GM19351 (cell line): ENCODE measurements at regions not wholly inside any gene's neighbourhood (a gene's known extent, or its start where the extent isn't known, plus 50 kb on each side); places are given as distances from the start of the nearest gene placed in this dataset.

Experiments
- ATAC-seq: cut with Tn5 transposase; IDR thresholded peaks from one replicate; pipeline ENCODE4 v1.9.1; 2021; ENCODE audit warnings: mild to moderate bottlenecking, moderate library complexity; ENCODE audit not compliant: unreplicated experiment

DNA sequence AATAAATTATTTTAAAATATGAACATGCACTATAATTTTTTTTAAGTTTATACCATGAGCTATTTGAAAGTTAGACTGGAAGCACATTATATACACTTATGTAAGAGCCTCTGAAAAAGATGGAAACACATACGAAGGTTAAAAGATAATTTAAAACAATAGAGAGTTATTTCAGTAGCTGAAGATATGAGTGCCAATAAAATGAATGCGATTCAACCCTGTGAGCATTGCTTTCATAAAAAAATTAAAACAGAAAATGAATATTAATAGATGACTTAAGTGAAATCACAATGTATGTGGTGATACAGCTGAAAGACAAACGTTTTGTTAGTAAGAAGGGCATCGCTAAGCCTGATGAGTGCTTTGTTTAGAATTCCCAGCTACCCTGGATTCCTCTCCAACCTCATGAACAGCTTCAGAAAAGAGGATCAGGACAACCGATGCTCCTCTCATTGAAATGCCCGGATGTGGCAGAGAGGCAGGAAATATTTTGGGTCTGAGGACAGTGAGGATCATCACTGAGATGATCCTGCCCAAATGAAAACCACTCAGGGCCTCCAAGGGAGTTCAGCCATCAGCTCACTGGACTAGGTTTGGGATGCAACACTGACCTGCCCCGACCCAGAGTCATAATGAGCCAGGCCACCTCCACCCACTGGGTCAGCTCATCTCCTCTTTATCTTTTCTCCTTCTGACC is 60.2 kb upstream of the TOP3B start:
- ATAC-seq, result no peak

DNA sequence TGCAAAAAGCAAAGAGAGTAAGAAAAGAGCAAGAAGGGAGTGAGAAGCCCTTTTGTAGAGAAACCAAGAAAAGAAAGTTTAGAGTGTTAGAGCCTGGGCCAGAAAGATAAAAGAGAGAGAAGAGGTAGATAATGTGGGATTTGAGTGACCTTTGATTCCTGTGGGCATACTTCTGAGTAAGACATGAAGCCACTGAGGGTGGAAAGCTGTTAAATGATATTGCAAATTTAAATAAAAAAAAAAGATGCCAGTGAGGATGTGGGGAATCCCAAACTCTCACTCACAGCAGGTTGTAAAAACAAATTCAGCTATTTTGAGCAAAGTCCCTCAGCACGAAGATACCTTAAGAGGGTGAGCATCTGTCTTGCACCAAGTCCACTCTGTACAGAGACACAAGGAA is 59.4 kb upstream of the TOP3B start:
- ATAC-seq, result no peak

GRCh38 chr22:22040908-22041307 is 58.3 kb upstream of the TOP3B start:
- no peak for ATAC-seq

- no peak for ATAC-seq
Measured at GRCh38 chr22:22040472-22040871, 57.9 kb upstream of the TOP3B start.

DNA sequence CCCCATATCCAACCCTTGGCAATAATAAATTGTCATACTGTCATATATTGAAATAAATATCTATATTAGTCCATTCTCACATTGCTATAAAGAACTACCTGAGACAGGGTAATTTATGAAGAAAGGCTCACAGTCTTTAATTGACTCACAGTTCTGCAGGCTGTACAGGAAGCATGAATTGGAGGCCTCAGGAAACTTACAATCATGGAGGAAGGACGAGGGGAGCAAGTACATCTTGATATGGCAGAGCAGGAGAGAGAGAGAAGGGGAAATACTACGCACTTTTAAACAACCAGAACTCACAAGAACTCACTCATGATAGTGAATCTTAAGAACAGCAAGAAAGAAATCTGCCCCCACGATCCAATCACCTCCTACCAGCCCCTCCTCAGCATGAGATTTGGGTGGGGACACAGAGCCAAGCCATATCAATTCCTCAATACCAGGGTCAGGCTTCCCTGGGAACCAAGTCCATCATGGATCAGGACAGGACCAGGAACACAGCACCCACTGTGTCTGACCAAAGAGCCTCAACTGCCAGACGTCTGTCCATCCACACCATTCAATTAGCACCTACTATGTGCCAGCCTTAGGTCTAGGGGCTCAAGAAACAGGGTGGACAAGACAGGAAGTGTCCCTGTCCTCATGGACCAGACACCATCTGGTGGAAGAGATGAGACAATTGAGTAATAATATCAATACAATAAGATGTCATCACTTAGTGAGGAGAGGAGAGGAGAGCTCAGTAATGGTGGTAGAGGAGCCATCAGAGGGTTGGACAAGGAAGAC is 56.9 kb upstream of the TOP3B start:
- ATAC-seq, result no peak

- ATAC-seq, result no peak
Measured at GRCh38 chr22:22038178-22038880, 55.7 kb upstream of the TOP3B start.

- no peak for ATAC-seq
Measured at GRCh38 chr22:22037740-22038139, 55.2 kb upstream of the TOP3B start.

DNA sequence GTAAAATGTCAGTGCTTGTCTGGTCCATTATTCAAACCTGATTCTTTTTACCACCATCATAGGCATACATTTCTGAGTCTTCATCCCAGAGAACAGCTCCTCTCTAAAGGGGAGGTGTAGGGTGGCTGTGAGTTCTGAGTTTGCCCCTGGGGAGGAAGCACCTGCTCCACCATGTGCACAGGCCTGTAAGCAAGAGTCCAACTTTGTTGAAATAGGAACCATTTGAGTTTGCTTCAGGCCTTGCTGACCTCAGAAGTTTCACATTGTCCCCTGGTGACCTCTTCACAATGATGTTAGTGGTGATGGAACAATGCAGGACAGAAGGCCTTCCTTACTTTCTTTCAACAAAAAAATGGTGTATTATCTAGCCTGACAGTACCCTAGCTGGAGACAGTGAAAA is 54.6 kb upstream of the TOP3B start:
- no peak for ATAC-seq

DNA sequence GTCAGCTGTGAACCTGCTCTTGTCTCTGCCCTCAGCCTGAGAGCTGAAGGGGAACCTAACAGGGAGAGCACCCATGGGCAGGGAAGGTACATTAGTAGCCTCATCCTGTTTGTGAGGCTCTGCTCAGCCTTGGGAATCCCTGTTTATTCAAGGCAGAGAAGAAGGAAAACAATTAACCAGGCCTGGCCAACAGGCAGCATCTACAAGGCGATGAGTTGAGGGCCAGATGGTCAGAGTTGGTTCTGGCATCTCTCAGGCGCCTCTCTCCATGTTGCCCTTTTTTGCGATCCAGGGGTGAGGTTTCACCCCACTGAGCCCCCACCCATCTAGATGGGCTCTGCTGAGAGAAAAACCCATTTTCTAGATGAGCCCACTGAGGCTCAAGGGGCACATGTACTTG is 54.0 kb upstream of the TOP3B start:
- no peak for ATAC-seq

GRCh38 chr22:22035771-22036314 is 53.3 kb upstream of the TOP3B start:
- no peak for ATAC-seq

GRCh38 chr22:22035203-22035602 is 52.6 kb upstream of the TOP3B start:
- no peak for ATAC-seq

- ATAC-seq, result no peak
Measured at GRCh38 chr22:22034469-22035132, 52.0 kb upstream of the TOP3B start.

GRCh38 chr22:22033803-22034468 is 51.3 kb upstream of the TOP3B start:
- no peak for ATAC-seq

GRCh38 chr22:22032906-22033802 is 50.6 kb upstream of the TOP3B start:
- no peak for ATAC-seq

- no peak for ATAC-seq
Measured at GRCh38 chr22:22032099-22032905, 49.7 kb upstream of the TOP3B start.
